SK-N-SH (cell line): ENCODE measurements at regions not wholly inside any gene's neighbourhood (a gene's known extent, or its start where the extent isn't known, plus 50 kb on each side); places are given as distances from the start of the nearest gene placed in this dataset.

Experiments used
- CTCF ChIA-PET: fragments of 300-600, 350-600 bp; formaldehyde crosslinking; extraction: SDS; loops from one replicate; lab custom pipeline; 2021; lab: Yijun Ruan, JAX
- POLR2A ChIA-PET: fragments of 350-600 bp; sonication (Branson Sonifier 250); formaldehyde crosslinking; extraction: SDS; loops from one replicate; lab custom pipeline; 2020; ENCODE audit warnings: antibody characterized with exemption, inconsistent platforms; lab: Yijun Ruan, JAX
- DNase-seq: peaks from one replicate; pipeline ENCODE4 v3.0.0; 2012
- H2AFZ ChIP-seq: fragments of 200-600 bp; sonication (generic); 2 replicates; pipeline ENCODE4 v1.8.1; 2016; ENCODE audit warnings: antibody characterized with exemption, mild to moderate bottlenecking, low read depth
- H3F3A ChIP-seq: fragments of 200-600 bp; sonication (generic); replicated peaks from 2 replicates; pipeline ENCODE3; 2016; ENCODE audit warnings: antibody characterized with exemption, mild to moderate bottlenecking; ENCODE audit not compliant: insufficient read depth
- H3K27ac ChIP-seq, 2 experiments: fragments of 200-500 bp in 1 of 2; fragments of 200-600 bp in 1 of 2; sonication (Bioruptor generic) in 1 of 2; sonication (generic), shearing (Covaris generic) in 1 of 2; 2 replicates each; pipeline versions ENCODE4 v1.5.1 to v1.6.1; 2014 to 2016; ENCODE audit warnings: low read depth in 2 of 2, inconsistent platforms in 1 of 2, low read length in 1 of 2, mild to moderate bottlenecking in 1 of 2, mixed read lengths in 1 of 2
- H3K27me3 ChIP-seq: fragments of 200-600 bp; sonication (generic), shearing (Covaris generic); 2 replicates; pipeline ENCODE4 v1.6.1; 2016; ENCODE audit warnings: mixed run types; ENCODE audit not compliant: insufficient read depth
- H3K36me3 ChIP-seq, 2 experiments: fragments of 200-500 bp in 1 of 2; fragments of 200-600 bp in 1 of 2; sonication (Bioruptor generic) in 1 of 2; sonication (generic) in 1 of 2; replicated peaks in 1 of 2; 2 replicates each; pipeline versions ENCODE3 to v1.5.1; 2014 to 2016; ENCODE audit warnings: low read length in 1 of 2, mild to moderate bottlenecking in 1 of 2; ENCODE audit not compliant: insufficient read depth in 2 of 2, control insufficient read depth in 1 of 2
- H3K4me1 ChIP-seq, 2 experiments: fragments of 200-500 bp in 1 of 2; fragments of 200-600 bp in 1 of 2; sonication (Bioruptor generic) in 1 of 2; sonication (generic), shearing (Covaris generic) in 1 of 2; 2 replicates each; pipeline versions ENCODE4 v1.5.1 to v1.6.1; 2014 to 2016; ENCODE audit warnings: low read depth in 1 of 2, low read length in 1 of 2, mixed run types in 1 of 2; ENCODE audit not compliant: insufficient read depth in 2 of 2, control insufficient read depth in 1 of 2
- H3K4me2 ChIP-seq: fragments of 200-600 bp; sonication (generic), shearing (Covaris generic); 2 replicates; pipeline ENCODE4 v1.6.1; 2017; ENCODE audit warnings: mixed run types
- H3K4me3 ChIP-seq, 2 experiments: fragments of 200-500 bp in 1 of 2; fragments of 200-600 bp in 1 of 2; sonication (Bioruptor generic) in 1 of 2; sonication (generic), shearing (Covaris generic) in 1 of 2; 2 replicates each; pipeline versions ENCODE4 v1.5.1 to v1.8.1; 2014 to 2016; ENCODE audit warnings: low read depth in 2 of 2, inconsistent platforms in 1 of 2, low read length in 1 of 2, mild to moderate bottlenecking in 1 of 2, mixed read lengths in 1 of 2, moderate library complexity in 1 of 2
- H3K79me2 ChIP-seq: fragments of 200-600 bp; sonication (generic); 2 replicates; pipeline ENCODE4 v1.8.1; 2017; ENCODE audit warnings: mild to moderate bottlenecking; ENCODE audit not compliant: insufficient read depth
- H3K9ac ChIP-seq: fragments of 200-600 bp; sonication (generic); 2 replicates; pipeline ENCODE4 v1.6.1; 2017; ENCODE audit warnings: mixed run types
- H3K9me2 ChIP-seq: fragments of 200-600 bp; sonication (generic); 2 replicates; pipeline ENCODE4 v1.6.1; 2017; ENCODE audit warnings: mixed run types
- H3K9me3 ChIP-seq: fragments of 200-600 bp; sonication (generic); 2 replicates; pipeline ENCODE4 v1.6.1; 2017; ENCODE audit warnings: mixed run types, mild to moderate bottlenecking, moderate library complexity
- H4K20me1 ChIP-seq: fragments of 200-600 bp; sonication (generic); 2 replicates; pipeline ENCODE4 v1.6.1; 2017; ENCODE audit warnings: mild to moderate bottlenecking, mixed run types; ENCODE audit not compliant: insufficient read depth
- CHD2 ChIP-seq: fragments of 150-350 bp; IDR thresholded peaks from 2 replicates; pipeline ENCODE4 v1.6.1; 2018; ENCODE audit warnings: low read length; ENCODE audit not compliant: partially characterized antibody
- CTCF ChIP-seq: fragments of 200-600 bp; sonication (generic); IDR thresholded peaks from 2 replicates; pipeline ENCODE4 v1.6.1; 2017; ENCODE audit warnings: antibody characterized with exemption, mild to moderate bottlenecking, moderate library complexity
- ELF1 ChIP-seq: IDR thresholded peaks from 2 replicates; pipeline ENCODE4 v1.4.0; 2012
- EP300 ChIP-seq, 2 experiments: IDR thresholded peaks; 2 replicates each; pipeline versions ENCODE4 v1.4.0 to v1.6.1; 2012; ENCODE audit warnings: borderline replicate concordance in 1 of 2, low read depth in 1 of 2, low read length in 1 of 2
- EZH2phosphoT487 ChIP-seq: fragments of 200-600 bp; sonication (generic); IDR thresholded peaks from 2 replicates; pipeline ENCODE4 v1.6.1; 2017; ENCODE audit warnings: low read depth, mixed run types, mild to moderate bottlenecking, antibody characterized with exemption, moderate library complexity, borderline replicate concordance
- FOXJ3 ChIP-seq: sonication (generic); formaldehyde crosslinking; IDR thresholded peaks from 2 replicates; pipeline ENCODE4 v1.5.1; 2020; ENCODE audit warnings: mild to moderate bottlenecking, missing genetic modification reagents
- GABPA ChIP-seq: IDR thresholded peaks from 2 replicates; pipeline ENCODE4 v1.4.0; 2012; ENCODE audit warnings: low read depth, mild to moderate bottlenecking
- GATA2 ChIP-seq: sonication (generic); formaldehyde crosslinking; IDR thresholded peaks from 2 replicates; pipeline ENCODE4 v1.5.0; 2020; ENCODE audit warnings: mild to moderate bottlenecking, missing genetic modification reagents
- JUND ChIP-seq: IDR thresholded peaks from 2 replicates; pipeline ENCODE4 v1.4.0; 2012
- MEF2A ChIP-seq: IDR thresholded peaks from 2 replicates; pipeline ENCODE4 v1.4.0; 2012; ENCODE audit warnings: low read depth, borderline replicate concordance
- NFIC ChIP-seq: IDR thresholded peaks from 2 replicates; pipeline ENCODE4 v1.4.0; 2012; ENCODE audit warnings: borderline replicate concordance
- NRF1 ChIP-seq: IDR thresholded peaks from 2 replicates; pipeline ENCODE4 v1.6.1; 2012; ENCODE audit warnings: low read depth, mild to moderate bottlenecking, low read length
- POLR2AphosphoS5 ChIP-seq: IDR thresholded peaks from 2 replicates; pipeline ENCODE4 v1.6.1; 2012; ENCODE audit warnings: low read depth, low read length
- RAD21 ChIP-seq: IDR thresholded peaks from 2 replicates; pipeline ENCODE4 v1.6.1; 2012; ENCODE audit warnings: mild to moderate bottlenecking, low read length
- RCOR1 ChIP-seq: fragments of 150-350 bp; IDR thresholded peaks from 2 replicates; pipeline ENCODE4 v1.6.1; 2017; ENCODE audit warnings: antibody characterized with exemption, low read length
- REST ChIP-seq: IDR thresholded peaks from 2 replicates; pipeline ENCODE4 v1.6.1; 2012; ENCODE audit warnings: mild to moderate bottlenecking, low read depth, low read length, moderate library complexity
- TAF1 ChIP-seq: IDR thresholded peaks from 2 replicates; pipeline ENCODE4 v1.6.1; 2012; ENCODE audit warnings: low read depth, mild to moderate bottlenecking, low read length, moderate library complexity, borderline replicate concordance
- TCF12 ChIP-seq: IDR thresholded peaks from 2 replicates; pipeline ENCODE4 v1.4.0; 2012
- YY1 ChIP-seq: IDR thresholded peaks from 2 replicates; pipeline ENCODE4 v1.4.0; 2012; ENCODE audit warnings: low read depth, mild to moderate bottlenecking
- ZBTB33 ChIP-seq: IDR thresholded peaks from 2 replicates; pipeline ENCODE4 v1.4.0; 2012; ENCODE audit warnings: low read depth, borderline replicate concordance
- WGBS: methylation state at CpG from one replicate; pipeline ENCODE4 v1.1.6; 2017; ENCODE audit warnings: low lambda C conversion rate; 5-methylcytosine and 5-hydroxymethylcytosine counted together

GRCh38 chr11:79809487-79809886 lies 368.7 kb upstream of the TENM4 start:
- no peaks in the 10 kb centered on the region for H3F3A ChIP-seq
- 14% methylated on average over 2 of the region's 2 CpGs for WGBS

GRCh38 chr11:79807506-79807905 lies 366.7 kb upstream of the TENM4 start:
- H3K36me3 ChIP-seq = no peaks in the 10 kb centered on the region
- H3K27me3 ChIP-seq = no peaks in the 10 kb centered on the region
- H3K4me2 ChIP-seq = no peak overlapping the region
- ChIA-PET POLR2A (no interaction called here), CTCF (no interaction called here)
- H3K9me3 ChIP-seq = no peaks in the 10 kb centered on the region
- H3K4me3 ChIP-seq = no peak overlapping the region; a peak in 1 of 4 replicates
- H3K4me1 ChIP-seq = no peaks in the 10 kb centered on the region
- WGBS = 19% methylated on average over 2 of the region's 2 CpGs
- H3K9ac ChIP-seq = no peak overlapping the region
- H3F3A ChIP-seq = no peaks in the 10 kb centered on the region
- no peak overlapping the region for H2AFZ ChIP-seq
- no peaks in the 10 kb centered on the region for H3K9me2 ChIP-seq
- H3K27ac ChIP-seq = no peak overlapping the region
- H4K20me1 ChIP-seq = no peaks in the 10 kb centered on the region
- DNase-seq = no peak
- no peaks in the 10 kb centered on the region for H3K79me2 ChIP-seq
- TF ChIP-seq NFIC (no peak), CHD2 (no peak), NRF1 (no peak), REST (no peak), EZH2phosphoT487 (no peak), GABPA (no peak), RCOR1 (no peak), FOXJ3 (CRISPR knock-in tag) (no peak), MEF2A (no peak)

More at GRCh38 chr11:79809487-79809886, 368.7 kb upstream of the TENM4 start:
- DNase-seq = no peak
- CTCF ChIA-PET = no interaction called here
- H3K4me1 ChIP-seq = no peaks in the 10 kb centered on the region
- H3K79me2 ChIP-seq = no peaks in the 10 kb centered on the region
- no peak overlapping the region for H3K9ac ChIP-seq
- H3K9me2 ChIP-seq = no peaks in the 10 kb centered on the region
- POLR2A ChIA-PET = no interaction called here
- H2AFZ ChIP-seq = no peak overlapping the region
- H3K27me3 ChIP-seq = no peaks in the 10 kb centered on the region
- no peaks in the 10 kb centered on the region for H4K20me1 ChIP-seq
- H3K27ac ChIP-seq = no peak overlapping the region
- no peaks in the 10 kb centered on the region for H3K36me3 ChIP-seq
- no peaks in the 10 kb centered on the region for H3K9me3 ChIP-seq
- H3K4me3 ChIP-seq = no peak overlapping the region
- TF ChIP-seq EP300 (IDR thresholded peaks at IDR 0.05; ENCODE audit: borderline replicate concordance in 1 of 2, low read depth in 1 of 2, low read length in 1 of 2) (no peak), GATA2 (CRISPR knock-in tag) (no peak), NFIC (no peak), NRF1 (no peak), MEF2A (no peak), TCF12 (no peak), YY1 (no peak), CHD2 (no peak), CTCF (no peak), JUND (no peak), RAD21 (no peak), GABPA (no peak), ZBTB33 (no peak), ELF1 (no peak), RCOR1 (no peak), POLR2AphosphoS5 (no peak), TAF1 (no peak)
- TF ChIP-seq, all 33 proteins: peak for 0
- H3K4me2 ChIP-seq = no peak overlapping the region
